HG02840 (cell line): ENCODE measurements at regions not wholly inside any gene's neighbourhood (a gene's known extent, or its start where the extent isn't known, plus 50 kb on each side); places are given as distances from the start of the nearest gene placed in this dataset.

Source experiments
- ATAC-seq: cut with Tn5 transposase; IDR thresholded peaks from one replicate; pipeline ENCODE4 v1.9.1; 2021; ENCODE audit warnings: mild to moderate bottlenecking, moderate library complexity, moderate number of reproducible peaks; ENCODE audit not compliant: unreplicated experiment, low FRiP score

DNA sequence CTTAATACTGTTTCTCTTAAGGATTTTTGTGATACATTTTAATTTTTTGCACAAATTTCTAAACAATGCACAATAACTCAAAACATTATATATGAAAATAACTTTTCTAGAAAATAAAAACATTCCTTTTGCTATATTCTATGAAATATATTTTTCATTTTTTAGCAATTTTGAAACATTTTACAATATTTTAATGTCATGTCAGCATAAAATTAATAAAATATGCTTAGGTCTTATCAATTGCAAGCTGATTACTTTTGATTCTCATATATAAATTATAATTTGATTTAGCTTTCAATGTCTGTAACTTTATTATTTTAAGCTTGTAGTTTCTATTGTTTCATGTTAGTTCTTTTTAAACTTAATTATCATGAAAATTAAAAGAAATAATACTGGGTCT is 898.7 kb downstream of the TMEM182 start:
- ATAC-seq, result no peak

- ATAC-seq, result no peak
Observed at GRCh38 chr2:103660947-103661346, 899.1 kb downstream of the TMEM182 start.

DNA sequence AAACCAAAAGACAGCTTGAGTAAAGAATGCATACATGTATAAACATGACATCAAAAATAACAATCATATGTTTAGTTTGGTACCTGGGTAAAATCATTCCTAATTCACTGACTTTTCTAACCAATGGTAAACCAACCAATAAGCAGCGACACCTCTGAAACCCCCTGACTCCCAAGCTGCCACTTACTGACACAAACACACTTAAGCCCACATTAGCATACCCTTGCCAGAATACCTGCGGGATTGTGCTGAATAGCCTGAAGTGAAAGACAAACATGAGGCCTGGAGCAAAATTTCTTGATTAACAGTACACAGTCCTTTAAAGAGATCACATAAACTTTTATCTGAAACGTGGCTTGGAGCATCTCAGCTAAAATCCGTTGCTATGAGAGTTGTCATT is 902.9 kb downstream of the TMEM182 start:
- no peak for ATAC-seq

DNA sequence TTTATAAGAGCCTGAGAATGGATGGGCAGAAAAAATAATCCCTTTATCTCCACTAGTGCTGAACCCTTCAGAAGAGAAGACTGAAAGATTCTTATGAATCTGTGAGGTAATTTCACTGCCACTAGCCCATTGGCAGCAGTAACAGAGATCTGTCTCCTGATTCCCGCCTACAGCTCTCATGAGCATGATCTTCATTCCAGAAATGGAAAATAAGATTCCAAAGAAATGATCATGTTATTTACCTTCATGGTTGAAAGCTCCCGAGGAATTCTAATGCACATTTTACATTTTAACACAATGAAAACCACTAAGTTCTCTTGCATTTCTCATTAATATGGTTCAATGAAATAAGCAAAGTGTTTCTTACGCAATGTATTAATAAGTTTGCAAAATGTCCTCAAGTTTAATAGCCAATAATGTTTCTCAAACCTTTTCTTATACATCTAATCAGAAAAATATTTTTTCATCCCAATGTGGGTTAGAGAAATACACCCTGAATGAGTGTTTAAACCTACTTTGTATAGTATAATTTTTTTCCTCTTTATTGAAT is 905.6 kb downstream of the TMEM182 start:
- ATAC-seq, result no peak

DNA sequence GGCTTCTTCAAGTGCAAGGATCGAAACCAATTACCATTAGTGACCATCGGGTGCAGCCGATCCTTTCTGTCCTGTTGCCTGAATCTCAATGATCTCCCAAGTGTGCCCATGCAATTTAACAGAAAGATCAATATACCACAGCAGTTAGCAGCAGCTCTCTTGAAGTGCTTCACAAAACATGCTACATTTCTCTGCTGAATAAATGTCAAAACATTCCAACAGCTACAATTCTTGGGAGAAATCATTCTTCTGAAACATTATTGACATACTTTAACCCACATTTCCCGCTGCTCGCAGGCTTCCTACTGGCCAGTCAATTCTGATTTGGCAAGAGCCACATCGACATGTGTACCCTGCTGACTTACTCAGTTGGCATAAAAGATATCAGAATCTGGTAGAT is 907.7 kb downstream of the TMEM182 start:
- no peak for ATAC-seq
